Mesenchymal stem cell (in vitro differentiated cells and primary cell): ENCODE measurements at regions not wholly inside any gene's neighbourhood (a gene's known extent, or its start where the extent isn't known, plus 50 kb on each side); places are given as distances from the start of the nearest gene placed in this dataset.
"Not testable (repeated sequence)": the region's sequence is repeated elsewhere in the genome, so short reads cannot be mapped to it uniquely, and the experiment has no call there.

ENCODE experiments used
- DNase-seq: peaks from one replicate; pipeline ENCODE4 v3.0.0-alpha.2; 2013
- H2AFZ ChIP-seq: one replicate; pipeline ENCODE4 v1.6.1; 2013; ENCODE audit warnings: low read depth, mild to moderate bottlenecking, control low read depth, inconsistent platforms, low read length, moderate library complexity
- H2AK5ac ChIP-seq: 2 replicates; pipeline ENCODE4 v1.6.1; 2013; ENCODE audit warnings: low read length, moderate library complexity, mild to moderate bottlenecking, inconsistent platforms; ENCODE audit not compliant: severe bottlenecking
- H2BK120ac ChIP-seq: one replicate; pipeline ENCODE4 v1.6.1; 2013; ENCODE audit warnings: low read depth, mild to moderate bottlenecking, inconsistent platforms, low read length, moderate library complexity
- H2BK12ac ChIP-seq, 2 experiments: one replicate each; pipeline ENCODE4 v1.6.1; 2013; ENCODE audit warnings: inconsistent platforms in 2 of 2, low read length in 2 of 2, mild to moderate bottlenecking in 2 of 2, moderate library complexity in 2 of 2, control low read depth in 1 of 2
- H2BK15ac ChIP-seq: one replicate; pipeline ENCODE4 v1.6.1; 2013; ENCODE audit warnings: mild to moderate bottlenecking, low read depth, inconsistent platforms; ENCODE audit not compliant: poor library complexity, severe bottlenecking
- H2BK5ac ChIP-seq: 2 replicates; pipeline ENCODE4 v1.6.1; 2013; ENCODE audit warnings: low read depth, mild to moderate bottlenecking, low read length, control low read depth, inconsistent platforms; ENCODE audit not compliant: poor library complexity, severe bottlenecking
- H3K14ac ChIP-seq, 2 experiments: one replicate each; pipeline ENCODE4 v1.6.1; 2013; ENCODE audit warnings: inconsistent platforms in 2 of 2, low read length in 2 of 2, control low read depth in 1 of 2, mild to moderate bottlenecking in 1 of 2, moderate library complexity in 1 of 2
- H3K18ac ChIP-seq, 2 experiments: one replicate each; pipeline ENCODE4 v1.6.1; 2013; ENCODE audit warnings: inconsistent platforms in 2 of 2, low read length in 2 of 2, control low read depth in 1 of 2, low read depth in 1 of 2, mild to moderate bottlenecking in 1 of 2
- H3K23ac ChIP-seq, 2 experiments: one replicate each; pipeline ENCODE4 v1.6.1; 2013; ENCODE audit warnings: inconsistent platforms in 2 of 2, low read length in 2 of 2, mild to moderate bottlenecking in 2 of 2, moderate library complexity in 2 of 2, control low read depth in 1 of 2
- H3K27ac ChIP-seq: 2 replicates; pipeline ENCODE4 v1.5.1; 2013; ENCODE audit warnings: mild to moderate bottlenecking, moderate library complexity, low read length, control low read depth, inconsistent platforms; ENCODE audit not compliant: poor library complexity, severe bottlenecking
- H3K27me3 ChIP-seq, 2 experiments: 2 replicates each; pipeline versions ENCODE4 v1.6.1 to v1.7.0; 2013; ENCODE audit warnings: low read length in 2 of 2, mild to moderate bottlenecking in 2 of 2, moderate library complexity in 2 of 2, control low read depth in 1 of 2, inconsistent platforms in 1 of 2; ENCODE audit not compliant: control insufficient read depth in 1 of 2, insufficient read depth in 1 of 2
- H3K36me3 ChIP-seq, 2 experiments: 2 replicates each; pipeline versions ENCODE4 v1.6.1 to v1.7.0; 2013; ENCODE audit warnings: low read length in 2 of 2, control low read depth in 1 of 2, inconsistent platforms in 1 of 2, low read depth in 1 of 2, mild to moderate bottlenecking in 1 of 2; ENCODE audit not compliant: insufficient read depth in 2 of 2, control insufficient read depth in 1 of 2
- H3K4ac ChIP-seq, 2 experiments: one replicate each; pipeline ENCODE4 v1.6.1; 2013; ENCODE audit warnings: inconsistent platforms in 2 of 2, low read length in 2 of 2, mild to moderate bottlenecking in 2 of 2, moderate library complexity in 2 of 2, control low read depth in 1 of 2, low read depth in 1 of 2
- H3K4me1 ChIP-seq: 2 replicates; pipeline ENCODE4 v1.6.1; 2013; ENCODE audit warnings: low read depth, low read length, control low read depth; ENCODE audit not compliant: control insufficient read depth, insufficient read depth
- H3K4me2 ChIP-seq: 2 replicates; pipeline ENCODE4 v1.6.1; 2013; ENCODE audit warnings: low read length, mild to moderate bottlenecking, inconsistent platforms; ENCODE audit not compliant: poor library complexity, severe bottlenecking
- H3K4me3 ChIP-seq, 2 experiments: 2 replicates each; pipeline versions ENCODE4 v1.5.1 to v1.7.0; 2013; ENCODE audit warnings: low read length in 2 of 2, mild to moderate bottlenecking in 2 of 2, control low read depth in 1 of 2, low read depth in 1 of 2; ENCODE audit not compliant: insufficient read depth in 1 of 2
- H3K79me1 ChIP-seq: replicated peaks from 2 replicates; pipeline ENCODE4 v1.6.1; 2013; ENCODE audit warnings: mild to moderate bottlenecking, control low read depth, low read length, inconsistent platforms; ENCODE audit not compliant: poor library complexity, severe bottlenecking
- H3K9ac ChIP-seq: 2 replicates; pipeline ENCODE4 v1.7.0; 2013; ENCODE audit warnings: mild to moderate bottlenecking, low read length, moderate library complexity
- H3K9me3 ChIP-seq: 2 replicates; pipeline ENCODE4 v1.7.0; 2013; ENCODE audit warnings: mild to moderate bottlenecking, low read length; ENCODE audit not compliant: control insufficient read depth
- H4K8ac ChIP-seq: one replicate; pipeline ENCODE4 v1.6.1; 2013; ENCODE audit warnings: inconsistent platforms, mild to moderate bottlenecking, low read length, moderate library complexity
- H4K91ac ChIP-seq: one replicate; pipeline ENCODE4 v1.6.1; 2013; ENCODE audit warnings: mild to moderate bottlenecking, low read length, inconsistent platforms
- WGBS: methylation state at CpG from one replicate; pipeline ENCODE4 v1.1.7; 2013; ENCODE audit warnings: mixed read lengths; 5-methylcytosine and 5-hydroxymethylcytosine counted together

DNA sequence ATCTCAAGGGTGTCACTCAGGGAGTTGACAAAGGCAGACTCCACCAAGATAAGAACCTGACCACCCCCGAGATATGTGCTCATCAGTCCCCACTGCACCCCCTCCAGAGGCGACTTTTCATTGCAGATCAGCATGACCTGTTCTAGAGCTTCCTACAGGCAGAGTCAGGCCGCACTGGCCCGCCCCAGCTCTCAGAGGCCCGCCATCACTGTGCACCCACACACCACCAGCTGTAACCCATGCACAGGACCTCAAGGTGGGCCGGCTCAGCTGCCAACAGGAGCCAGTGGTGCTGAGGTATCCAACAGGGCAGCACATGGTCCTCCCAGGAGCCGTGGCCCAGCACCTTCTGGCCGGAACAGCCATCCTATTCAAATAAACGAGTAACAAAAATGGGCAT is 253.6 kb upstream of the ANKRD20A1 start:
- not testable (repeated sequence) for H2BK120ac ChIP-seq, H2BK12ac ChIP-seq, H4K91ac ChIP-seq, H2AFZ ChIP-seq, H3K4me2 ChIP-seq, H3K23ac ChIP-seq, H3K36me3 ChIP-seq, H3K4ac ChIP-seq, H3K18ac ChIP-seq, H3K27me3 ChIP-seq, H3K9me3 ChIP-seq, H3K4me1 ChIP-seq, H3K27ac ChIP-seq, H4K8ac ChIP-seq, H2BK15ac ChIP-seq, H3K9ac ChIP-seq, H2BK5ac ChIP-seq, H3K79me1 ChIP-seq, H3K14ac ChIP-seq, H3K4me3 ChIP-seq, H2AK5ac ChIP-seq, DNase-seq
- WGBS, result no CpG with 5 or more reads among the region's 9 CpGs

DNA sequence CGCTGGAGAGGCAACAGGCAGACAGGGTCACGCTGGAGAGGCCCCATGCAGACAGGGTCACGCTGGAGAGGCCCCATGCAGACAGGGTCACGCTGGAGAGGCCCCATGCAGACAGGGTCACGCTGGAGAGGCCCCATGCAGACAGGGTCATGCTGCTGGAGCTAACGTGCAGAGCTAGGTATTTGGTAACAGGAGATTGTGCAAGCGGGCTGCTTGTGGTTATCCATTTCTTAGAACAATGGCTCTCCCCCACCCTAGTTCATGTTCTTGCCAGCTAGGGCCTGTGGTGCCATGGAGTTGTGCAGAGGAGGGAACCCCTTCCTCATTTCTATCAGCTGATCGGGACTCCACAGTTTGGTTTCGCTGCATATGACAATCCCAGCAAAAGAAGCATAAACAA is 255.1 kb upstream of the ANKRD20A1 start:
- H2BK5ac ChIP-seq, H3K36me3 ChIP-seq, H2BK12ac ChIP-seq, H2BK15ac ChIP-seq, H2BK120ac ChIP-seq, H4K91ac ChIP-seq, H3K9me3 ChIP-seq, H2AFZ ChIP-seq, H3K4me2 ChIP-seq, H3K14ac ChIP-seq, H4K8ac ChIP-seq, H3K23ac ChIP-seq, H3K27me3 ChIP-seq, H3K79me1 ChIP-seq, H3K9ac ChIP-seq, H3K4me3 ChIP-seq, H3K27ac ChIP-seq, H2AK5ac ChIP-seq, H3K4ac ChIP-seq, H3K18ac ChIP-seq, DNase-seq, H3K4me1 ChIP-seq: not testable (repeated sequence)
- no CpG with 5 or more reads among the region's 9 CpGs for WGBS

DNA sequence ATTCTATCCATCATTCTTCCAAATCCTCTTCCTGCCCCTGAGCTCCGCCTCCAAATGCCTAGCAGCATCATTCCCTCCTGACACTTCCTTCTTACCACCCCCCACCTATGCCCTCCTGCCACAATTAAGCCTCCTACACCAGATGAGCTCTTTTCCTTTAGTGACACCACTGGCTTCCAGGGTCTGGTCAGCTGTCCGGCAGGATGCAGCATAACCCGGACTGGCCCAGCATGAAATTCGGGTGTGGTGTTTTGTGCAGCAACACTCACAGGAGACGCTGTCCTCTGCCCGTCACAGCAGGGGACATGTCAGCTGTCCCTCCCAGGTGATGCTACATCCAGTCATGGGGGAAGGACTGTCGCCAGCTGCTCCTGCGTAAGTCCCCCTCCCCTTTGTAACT is 266.3 kb upstream of the ANKRD20A1 start:
- not testable (repeated sequence) for H3K4ac ChIP-seq, H3K14ac ChIP-seq, H4K8ac ChIP-seq, H3K27ac ChIP-seq, H3K27me3 ChIP-seq, H3K79me1 ChIP-seq, H3K4me2 ChIP-seq, H2AK5ac ChIP-seq, H2BK12ac ChIP-seq, H3K23ac ChIP-seq, H4K91ac ChIP-seq, H2BK120ac ChIP-seq, H2AFZ ChIP-seq, H3K9me3 ChIP-seq, H3K4me3 ChIP-seq, H3K36me3 ChIP-seq, H3K4me1 ChIP-seq, H3K18ac ChIP-seq, H2BK5ac ChIP-seq, DNase-seq, H2BK15ac ChIP-seq, H3K9ac ChIP-seq
- no CpG with 5 or more reads among the region's 8 CpGs for WGBS

DNA sequence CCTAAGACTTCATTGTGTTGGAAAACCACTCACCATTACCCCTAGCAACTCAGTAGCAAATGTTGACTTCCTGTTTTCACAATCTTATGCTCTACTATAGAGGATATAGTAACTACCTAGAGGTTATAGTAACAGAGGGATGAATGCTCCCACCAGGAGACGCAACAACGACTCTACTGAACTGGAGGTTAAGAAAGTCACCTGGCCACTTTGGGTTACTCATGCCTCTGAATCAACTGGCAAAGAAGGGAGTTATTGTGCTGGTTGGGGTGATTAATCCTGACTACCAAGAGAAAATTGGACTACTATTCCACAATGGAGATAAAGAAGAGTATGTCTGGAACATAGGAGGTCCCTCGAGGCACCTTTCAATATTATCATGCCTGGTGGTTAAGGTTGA is 302.9 kb upstream of the ANKRD20A1 start:
- not testable (repeated sequence) for DNase-seq, H2AFZ ChIP-seq, H3K18ac ChIP-seq

More for the DNA sequence above, 302.9 kb upstream of the ANKRD20A1 start:
- H3K79me1 ChIP-seq, H2BK15ac ChIP-seq, H3K9me3 ChIP-seq, H3K27me3 ChIP-seq, H2BK12ac ChIP-seq, H3K4me1 ChIP-seq, H3K4ac ChIP-seq, H3K27ac ChIP-seq, H4K8ac ChIP-seq, H3K9ac ChIP-seq, H3K4me2 ChIP-seq, H3K36me3 ChIP-seq, H2BK5ac ChIP-seq, H2BK120ac ChIP-seq, H2AK5ac ChIP-seq, H3K23ac ChIP-seq, H3K14ac ChIP-seq, H4K91ac ChIP-seq, H3K4me3 ChIP-seq: not testable (repeated sequence)
- no CpG with 5 or more reads among the region's 3 CpGs for WGBS
